Activated naive CD4-positive, alpha-beta T cell treated with anti-CD3 and anti-CD28 coated beads, Interleukin-2, amount 50 U/mL, for 72 hours (primary cell): ENCODE measurements at regions not wholly inside any gene's neighbourhood (a gene's known extent, or its start where the extent isn't known, plus 50 kb on each side); places are given as distances from the start of the nearest gene placed in this dataset.

Experiments
- ATAC-seq, 2 donors: fragments of 150-1000 bp; cut with Tn5 transposase; 2 replicates each; pipeline ENCODE4 v1.10.0; 2021; ENCODE audit warnings: mild to moderate bottlenecking in 2 of 2, moderate library complexity in 2 of 2
- DNase-seq, 2 donors: peaks; one replicate each; pipeline ENCODE4 v3.0.0; 2021 to 2022; ENCODE audit warnings: low spot score in 2 of 2
- H3K27ac Mint-ChIP-seq, 2 donors: one replicate each; pipeline ENCODE4 v1.8.0; 2022; ENCODE audit warnings: mild to moderate bottlenecking in 2 of 2, mixed read lengths in 2 of 2
- H3K36me3 Mint-ChIP-seq, 2 donors: one replicate each; pipeline ENCODE4 v1.8.0; 2022; ENCODE audit warnings: mixed read lengths in 2 of 2
- H3K9me3 Mint-ChIP-seq, 2 donors: one replicate each; pipeline ENCODE4 v1.8.0; 2022; ENCODE audit warnings: mixed read lengths in 2 of 2

DNA sequence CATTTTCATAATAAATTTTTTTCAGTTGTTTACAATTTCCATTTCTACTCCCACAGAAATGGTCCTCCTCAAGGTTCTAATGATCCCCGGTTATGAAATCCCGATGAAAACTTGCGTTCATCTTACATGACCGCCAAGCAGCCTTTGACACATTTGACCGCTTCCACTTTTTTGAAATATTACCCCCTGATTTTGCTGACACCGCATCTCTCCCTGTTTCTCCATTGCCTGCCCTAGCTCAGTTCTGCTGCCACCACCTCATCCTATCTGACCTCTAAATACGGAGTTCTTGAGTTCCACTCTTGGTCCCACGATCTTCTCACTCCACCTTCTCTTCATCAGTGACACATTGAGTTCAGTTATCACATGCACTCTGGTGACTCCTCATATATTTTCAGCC, 74.1 kb downstream of the SLC35B3 start:
- no peak for ATAC-seq
- DNase-seq, result no peak
- Mint-ChIP-seq H3K27ac (no peak overlapping the region), H3K36me3 (no peaks in the 10 kb centered on the region), H3K9me3 (no peaks in the 10 kb centered on the region)

- no peaks in the 10 kb centered on the region for H3K9me3 Mint-ChIP-seq
- H3K27ac Mint-ChIP-seq, result no peak overlapping the region
- H3K36me3 Mint-ChIP-seq, result no peaks in the 10 kb centered on the region
- DNase-seq (no peak), ATAC-seq (no peak)
Observed at GRCh38 chr6:8352966-8353340, 82.4 kb downstream of the SLC35B3 start.

DNA sequence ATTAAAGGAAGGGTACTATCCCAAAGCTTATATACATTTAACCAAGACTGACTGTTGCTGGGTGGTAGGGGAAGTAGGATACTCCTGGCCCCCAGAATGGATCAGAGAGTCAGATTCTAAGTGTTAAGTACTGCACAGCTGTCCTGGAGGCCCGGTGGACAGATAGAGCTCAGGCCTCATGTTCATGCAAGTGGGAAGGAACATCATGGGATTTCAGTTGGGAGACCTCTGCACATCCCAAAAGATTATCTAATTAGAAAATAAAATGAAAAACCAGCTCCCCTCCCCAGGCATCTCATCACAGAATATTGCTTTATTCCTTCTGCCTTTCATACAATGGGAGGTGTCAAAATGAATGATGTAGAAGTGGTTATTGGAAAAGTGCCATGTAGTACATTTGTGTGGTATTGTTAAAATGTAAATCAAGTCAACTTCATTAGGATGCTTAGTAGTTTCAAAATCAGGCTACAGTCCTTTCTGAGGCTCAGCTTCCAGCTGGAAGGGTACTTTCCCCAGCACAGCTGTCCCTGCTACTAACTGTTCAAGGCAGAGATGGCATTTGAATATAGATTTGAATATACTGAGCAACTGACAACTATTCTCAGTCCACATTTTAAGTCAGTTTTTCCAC, 82.9 kb downstream of the SLC35B3 start:
- ATAC-seq (no peak), DNase-seq (no peak)
- Mint-ChIP-seq H3K9me3 (no peaks in the 10 kb centered on the region), H3K27ac (no peak overlapping the region), H3K36me3 (no peaks in the 10 kb centered on the region)

DNA sequence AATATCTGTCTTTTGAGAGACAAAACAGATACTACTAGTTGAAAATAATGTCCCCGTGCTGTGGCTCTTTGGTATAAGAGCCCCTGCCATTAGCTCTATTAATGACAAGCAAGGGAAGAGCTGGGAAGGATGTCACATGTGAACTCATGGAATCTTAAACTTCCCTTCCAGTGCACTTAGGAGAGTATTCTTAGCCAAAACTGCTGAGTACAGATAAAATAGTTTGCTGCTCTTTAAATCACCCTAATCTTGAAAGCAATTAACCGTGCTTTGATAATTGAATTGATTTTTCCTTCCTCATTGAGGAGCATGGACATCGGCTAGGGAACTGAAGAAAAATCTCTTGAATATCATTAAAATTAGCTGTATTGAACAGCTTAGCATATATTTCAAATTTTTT, 91.7 kb downstream of the SLC35B3 start:
- DNase-seq (no peak), ATAC-seq (no peak)
- H3K36me3 Mint-ChIP-seq, result peaks cover 0 to 12% of the 10 kb centered on the region in 2 donors
- peaks cover 6 to 7% of the 10 kb centered on the region in 2 donors for H3K9me3 Mint-ChIP-seq
- no peak overlapping the region for H3K27ac Mint-ChIP-seq

GRCh38 chr6:8342241-8342819, 93.0 kb downstream of the SLC35B3 start:
- peaks cover 6 to 7% of the 10 kb centered on the region in 2 donors for H3K9me3 Mint-ChIP-seq
- H3K27ac Mint-ChIP-seq, result no peak overlapping the region
- DNase-seq, result no peak
- no peak for ATAC-seq
- H3K36me3 Mint-ChIP-seq, result peaks cover 0 to 12% of the 10 kb centered on the region in 2 donors

GRCh38 chr6:8337147-8337546, 98.2 kb downstream of the SLC35B3 start:
- no peaks in the 10 kb centered on the region for H3K36me3 Mint-ChIP-seq
- ATAC-seq (no peak), DNase-seq (no peak)
- H3K27ac Mint-ChIP-seq, result no peak overlapping the region
- no peaks in the 10 kb centered on the region for H3K9me3 Mint-ChIP-seq

GRCh38 chr6:8336406-8337057, 98.8 kb downstream of the SLC35B3 start:
- H3K27ac Mint-ChIP-seq, result no peak overlapping the region
- no peaks in the 10 kb centered on the region for H3K9me3 Mint-ChIP-seq
- H3K36me3 Mint-ChIP-seq, result no peaks in the 10 kb centered on the region
- DNase-seq, result no peak
- ATAC-seq, result no peak

- no peak for ATAC-seq
- H3K36me3 Mint-ChIP-seq, result no peaks in the 10 kb centered on the region
- no peak overlapping the region for H3K27ac Mint-ChIP-seq
- H3K9me3 Mint-ChIP-seq, result no peaks in the 10 kb centered on the region
- DNase-seq, result no peak
Observed at GRCh38 chr6:8335896-8336295, 99.4 kb downstream of the SLC35B3 start.

DNA sequence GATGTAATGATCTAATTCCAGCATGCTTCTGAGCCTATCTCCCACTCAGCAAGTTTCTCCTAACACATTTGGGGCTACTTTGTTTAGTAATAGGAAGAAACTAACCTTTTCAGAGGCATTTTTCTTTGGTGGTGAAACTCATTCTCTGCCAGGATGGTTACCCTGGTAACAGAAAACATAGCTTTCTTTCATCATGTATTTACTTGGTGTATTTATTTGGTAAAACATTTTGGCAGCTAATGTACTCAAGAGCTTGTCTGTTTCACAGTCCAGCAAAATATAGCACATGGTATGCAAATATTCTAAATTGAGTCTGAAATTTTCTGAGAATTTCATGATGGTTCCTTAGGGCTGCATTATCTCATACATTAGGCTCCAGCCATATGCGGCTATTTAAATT, 100.0 kb downstream of the SLC35B3 start:
- no peak overlapping the region for H3K27ac Mint-ChIP-seq
- no peaks in the 10 kb centered on the region for H3K36me3 Mint-ChIP-seq
- DNase-seq (no peak), ATAC-seq (no peak)
- no peaks in the 10 kb centered on the region for H3K9me3 Mint-ChIP-seq

DNA sequence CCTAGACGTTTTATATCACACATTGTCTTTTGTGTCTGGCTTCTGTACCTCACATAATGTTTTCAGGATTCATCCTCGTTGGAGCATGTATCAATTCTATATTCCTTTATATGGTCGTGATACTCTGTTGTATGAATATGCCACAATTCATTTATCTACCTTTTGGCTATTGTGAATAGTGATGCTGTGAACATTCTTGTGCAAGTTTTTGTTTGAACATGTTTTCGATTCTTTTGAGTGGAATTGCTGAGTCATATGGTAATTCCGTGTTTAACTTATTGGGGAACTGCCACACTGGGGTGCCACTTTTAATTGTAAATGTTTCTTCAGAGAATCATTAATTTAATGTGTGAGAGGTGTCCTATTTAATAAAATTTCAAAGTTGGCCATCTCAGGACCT, 101.2 kb downstream of the SLC35B3 start:
- ATAC-seq (no peak), DNase-seq (no peak)
- Mint-ChIP-seq H3K9me3 (no peaks in the 10 kb centered on the region), H3K36me3 (no peaks in the 10 kb centered on the region), H3K27ac (no peak overlapping the region)

GRCh38 chr6:8329562-8329961, 105.8 kb downstream of the SLC35B3 start:
- H3K36me3 Mint-ChIP-seq, result no peaks in the 10 kb centered on the region
- H3K27ac Mint-ChIP-seq, result no peak overlapping the region
- H3K9me3 Mint-ChIP-seq, result no peaks in the 10 kb centered on the region
- no peak for ATAC-seq
- DNase-seq, result no peak

DNA sequence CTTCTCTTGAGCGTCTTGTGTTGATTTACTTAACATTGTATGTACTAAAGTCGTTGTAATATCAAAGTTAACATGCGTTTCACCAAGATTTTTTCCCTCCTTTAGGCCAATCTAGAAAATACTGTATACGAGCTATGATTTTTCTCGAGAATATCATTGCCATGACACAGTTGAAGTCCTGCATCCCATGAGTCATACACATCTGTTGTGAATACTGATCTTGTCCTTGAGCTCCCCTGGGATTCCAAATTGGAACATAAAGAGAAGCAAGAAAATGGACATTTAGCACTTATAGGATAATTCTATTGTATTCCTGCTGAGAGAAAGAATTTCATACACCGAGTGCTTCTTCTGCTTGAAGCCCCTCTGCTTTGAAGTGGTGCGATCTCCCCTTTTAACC, 109.6 kb downstream of the SLC35B3 start:
- DNase-seq (no peak), ATAC-seq (no peak)
- no peaks in the 10 kb centered on the region for H3K9me3 Mint-ChIP-seq
- no peak overlapping the region for H3K27ac Mint-ChIP-seq
- no peaks in the 10 kb centered on the region for H3K36me3 Mint-ChIP-seq

DNA sequence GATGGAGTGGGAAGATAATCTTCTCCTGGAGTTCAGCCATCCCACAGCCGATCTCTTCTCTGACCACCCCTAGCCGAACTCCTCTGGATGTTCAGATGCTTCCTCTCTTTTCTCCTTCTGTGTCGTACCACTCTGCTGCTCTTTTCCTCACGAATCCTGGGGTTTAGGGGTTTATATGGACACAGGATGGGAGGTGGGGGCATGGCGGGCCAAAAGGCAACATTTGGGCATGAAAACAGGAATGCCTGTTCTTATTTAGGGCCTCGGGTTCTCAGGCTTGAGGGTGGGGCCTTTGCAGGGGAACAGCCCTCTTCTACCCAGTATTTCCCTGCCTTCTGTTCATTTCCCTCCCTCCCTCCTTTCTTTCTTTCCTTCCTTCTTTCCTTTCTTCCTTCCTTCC, 112.7 kb downstream of the SLC35B3 start:
- no peaks in the 10 kb centered on the region for H3K36me3 Mint-ChIP-seq
- no peak overlapping the region for H3K27ac Mint-ChIP-seq
- no peaks in the 10 kb centered on the region for H3K9me3 Mint-ChIP-seq
- DNase-seq (no peak), ATAC-seq (no peak)

- H3K9me3 Mint-ChIP-seq, result no peaks in the 10 kb centered on the region
- H3K27ac Mint-ChIP-seq, result peak overlapping the region in 1 of 2 donors; percentile 50
- no peaks in the 10 kb centered on the region for H3K36me3 Mint-ChIP-seq
- DNase-seq (no peak), ATAC-seq (no peak)
Observed at GRCh38 chr6:8321671-8322404, 113.5 kb downstream of the SLC35B3 start.

GRCh38 chr6:8315154-8315553, 120.2 kb downstream of the SLC35B3 start:
- Mint-ChIP-seq H3K9me3 (peaks cover 22 to 26% of the 10 kb centered on the region in 2 donors), H3K36me3 (peaks cover 13 to 25% of the 10 kb centered on the region in 2 donors), H3K27ac (no peak overlapping the region)
- DNase-seq (no peak), ATAC-seq (no peak)

- ATAC-seq (no peak), DNase-seq (no peak)
- peaks cover 0 to 4% of the 10 kb centered on the region in 2 donors for H3K9me3 Mint-ChIP-seq
- no peaks in the 10 kb centered on the region for H3K36me3 Mint-ChIP-seq
- H3K27ac Mint-ChIP-seq, result no peak overlapping the region
Observed at GRCh38 chr6:8301502-8301901, 133.8 kb downstream of the SLC35B3 start.

GRCh38 chr6:8299034-8299433, 136.3 kb downstream of the SLC35B3 start:
- Mint-ChIP-seq H3K27ac (no peak overlapping the region), H3K36me3 (no peaks in the 10 kb centered on the region), H3K9me3 (peaks cover 0 to 4% of the 10 kb centered on the region in 2 donors)
- no peak for ATAC-seq
- DNase-seq, result no peak
